OCI-LY7 (cell line): ENCODE measurements at regions not wholly inside any gene's neighbourhood (a gene's known extent, or its start where the extent isn't known, plus 50 kb on each side); places are given as distances from the start of the nearest gene placed in this dataset.

Experiments
- BruUV-seq: library from RNA; stranded (reverse); fragments of 400-500 nt; replicated peaks from 2 replicates; lab custom pipeline; 2021; lab: Mats Ljungman, UMichigan
- CTCF ChIA-PET: fragments of 300-600 bp; sonication (Branson Sonifier 250); formaldehyde crosslinking; loops from one replicate; lab custom pipeline; 2022; ENCODE audit warnings: antibody characterized with exemption; ENCODE audit not compliant: unreplicated experiment; lab: Charles Lee
- POLR2A ChIA-PET: fragments of 300-600 bp; sonication (Branson Sonifier 250); formaldehyde crosslinking; loops from one replicate; lab custom pipeline; 2022; ENCODE audit warnings: antibody characterized with exemption; lab: Charles Lee
- DNase-seq: peaks from one replicate; pipeline ENCODE4 v3.0.0-alpha.2; 2015; ENCODE audit warnings: low spot score
- H2AFZ ChIP-seq: fragments of 200-600 bp; sonication (generic), shearing (Covaris generic); 2 replicates; pipeline ENCODE4 v1.6.1; 2014; ENCODE audit warnings: mild to moderate bottlenecking, antibody characterized with exemption, low read length, moderate library complexity
- H3K27ac ChIP-seq: fragments of 200-600 bp; sonication (generic); 2 replicates; pipeline ENCODE4 v1.5.1; 2014; ENCODE audit warnings: mixed run types, low read depth, mild to moderate bottlenecking, moderate library complexity, low read length, inconsistent platforms; ENCODE audit not compliant: poor library complexity, severe bottlenecking
- H3K36me3 ChIP-seq: fragments of 200-600 bp; sonication (generic); 2 replicates; pipeline ENCODE4 v1.6.1; 2014; ENCODE audit warnings: mild to moderate bottlenecking, antibody characterized with exemption, low read length, moderate library complexity, mixed read lengths; ENCODE audit not compliant: insufficient read depth
- H3K4me1 ChIP-seq: fragments of 200-600 bp; sonication (generic); 2 replicates; pipeline ENCODE4 v1.5.1; 2014; ENCODE audit warnings: mild to moderate bottlenecking, low read length; ENCODE audit not compliant: insufficient read depth, poor library complexity, severe bottlenecking
- H3K4me2 ChIP-seq: fragments of 200-600 bp; sonication (generic); 2 replicates; pipeline ENCODE4 v1.6.1; 2014; ENCODE audit warnings: mild to moderate bottlenecking, low read length
- H3K4me3 ChIP-seq: fragments of 200-600 bp; sonication (generic); 2 replicates; pipeline ENCODE4 v1.5.1; 2014; ENCODE audit warnings: mild to moderate bottlenecking, low read depth, low read length; ENCODE audit not compliant: poor library complexity, severe bottlenecking
- H3K79me2 ChIP-seq: fragments of 200-600 bp; sonication (generic); 2 replicates; pipeline ENCODE4 v1.6.1; 2016; ENCODE audit warnings: low read depth, mild to moderate bottlenecking, low read length, moderate library complexity, mixed read lengths; ENCODE audit not compliant: insufficient read depth
- H3K9me2 ChIP-seq: fragments of 200-600 bp; sonication (generic); 2 replicates; pipeline ENCODE4 v1.6.1; 2016; ENCODE audit warnings: mild to moderate bottlenecking, low read length, mixed read lengths; ENCODE audit not compliant: insufficient read depth
- H3K9me3 ChIP-seq: fragments of 200-600 bp; sonication (generic); 2 replicates; pipeline ENCODE4 v1.6.1; 2014; ENCODE audit warnings: mild to moderate bottlenecking, mixed run types, low read length, mixed read lengths
- H4K20me1 ChIP-seq: fragments of 200-600 bp; sonication (generic); 2 replicates; pipeline ENCODE4 v1.6.1; 2014; ENCODE audit warnings: mild to moderate bottlenecking, antibody characterized with exemption, low read length, moderate library complexity, mixed read lengths; ENCODE audit not compliant: insufficient read depth
- EZH2phosphoT487 ChIP-seq: fragments of 200-600 bp; sonication (generic); IDR thresholded peaks from 2 replicates; pipeline ENCODE4 v1.6.1; 2018; ENCODE audit warnings: low read depth, borderline replicate concordance, mild to moderate bottlenecking, mixed run types, antibody characterized with exemption, low read length, moderate library complexity, mixed read lengths
- intact Hi-C: fragments of 100-400 bp; cut with micrococcal nuclease; formaldehyde crosslinking; loops from one replicate; pipeline ENCODE4 v1.10.0; 2022; ENCODE audit not compliant: unreplicated experiment
- TF ChIP-seq, protein P1 (sequence below): fragments of 200-600 bp; sonication (generic); conservative IDR thresholded peaks from 2 replicates; pipeline ENCODE4 v1.5.1; 2014; ENCODE audit warnings: mild to moderate bottlenecking, antibody characterized with exemption, low read length, moderate library complexity, mixed read lengths

- Histone ChIP-seq H3K4me2 (peak overlapping the region; percentile 77; the same call in 1 of the 2 replicates), H3K9me2 (no peaks in the 10 kb centered on the region), H3K36me3 (no peaks in the 10 kb centered on the region; the same call in 1 of the 2 replicates), H3K9me3 (peaks cover 32% of the 10 kb centered on the region; the same call in 1 of the 2 replicates), H3K27ac (peak overlapping the region; percentile 93), H3K4me3 (no peak overlapping the region), H3K79me2 (no peaks in the 10 kb centered on the region), H2AFZ (peak overlapping the region; percentile 94; the same call in 1 of the 2 replicates), H4K20me1 (no peaks in the 10 kb centered on the region), H3K4me1 (peaks cover 69% of the 10 kb centered on the region)
- no TSS peak for BruUV-seq
- TF ChIP-seq, protein P1, sequence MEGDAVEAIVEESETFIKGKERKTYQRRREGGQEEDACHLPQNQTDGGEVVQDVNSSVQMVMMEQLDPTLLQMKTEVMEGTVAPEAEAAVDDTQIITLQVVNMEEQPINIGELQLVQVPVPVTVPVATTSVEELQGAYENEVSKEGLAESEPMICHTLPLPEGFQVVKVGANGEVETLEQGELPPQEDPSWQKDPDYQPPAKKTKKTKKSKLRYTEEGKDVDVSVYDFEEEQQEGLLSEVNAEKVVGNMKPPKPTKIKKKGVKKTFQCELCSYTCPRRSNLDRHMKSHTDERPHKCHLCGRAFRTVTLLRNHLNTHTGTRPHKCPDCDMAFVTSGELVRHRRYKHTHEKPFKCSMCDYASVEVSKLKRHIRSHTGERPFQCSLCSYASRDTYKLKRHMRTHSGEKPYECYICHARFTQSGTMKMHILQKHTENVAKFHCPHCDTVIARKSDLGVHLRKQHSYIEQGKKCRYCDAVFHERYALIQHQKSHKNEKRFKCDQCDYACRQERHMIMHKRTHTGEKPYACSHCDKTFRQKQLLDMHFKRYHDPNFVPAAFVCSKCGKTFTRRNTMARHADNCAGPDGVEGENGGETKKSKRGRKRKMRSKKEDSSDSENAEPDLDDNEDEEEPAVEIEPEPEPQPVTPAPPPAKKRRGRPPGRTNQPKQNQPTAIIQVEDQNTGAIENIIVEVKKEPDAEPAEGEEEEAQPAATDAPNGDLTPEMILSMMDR = no peak
- no peak for TF ChIP-seq EZH2phosphoT487
- CTCF ChIA-PET = no interaction called here
- intact Hi-C loops = loop anchor here (2.0 to 10.0 kb wide), 3 partner anchors 119 to 653 kb away; no protein-coding TSS in a partner anchor
- POLR2A ChIA-PET = interaction anchor here (0.5 to 1.7 kb wide), 4 partner anchors 8 to 81 kb away, joined by 3 to 6 read pairs (median 4); no protein-coding TSS in a partner anchor
- no peak for DNase-seq
These were observed 182.8 kb upstream of the DLGAP1 start for GRCh38 chr18:4637876-4638275.

DNA sequence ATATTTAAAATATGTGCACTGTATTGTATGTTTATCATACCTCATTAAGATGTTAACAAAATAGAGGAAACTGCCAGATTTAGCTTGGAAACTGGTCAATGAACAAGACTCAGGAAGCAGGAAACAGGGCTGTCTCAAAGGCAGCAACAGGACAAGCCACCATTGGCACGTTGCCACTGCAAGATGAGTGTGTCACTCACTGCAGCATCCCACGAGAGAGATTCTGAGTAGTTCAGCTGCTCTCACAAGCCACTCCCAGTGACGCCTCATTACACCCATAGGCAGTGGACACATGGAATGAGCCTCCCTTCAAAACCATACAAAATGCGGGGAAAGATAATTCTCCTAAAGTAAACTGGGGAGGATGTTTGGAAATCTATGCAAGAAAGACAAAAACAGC lies 181.9 kb upstream of the DLGAP1 start:
- Histone ChIP-seq H2AFZ (peak overlapping the region; percentile 94), H4K20me1 (no peaks in the 10 kb centered on the region), H3K27ac (peak overlapping the region; percentile 93), H3K36me3 (no peaks in the 10 kb centered on the region; the same call in 1 of the 2 replicates), H3K4me2 (peak overlapping the region; percentile 42), H3K4me1 (peaks cover 60% of the 10 kb centered on the region), H3K79me2 (no peaks in the 10 kb centered on the region), H3K9me2 (no peaks in the 10 kb centered on the region), H3K9me3 (peaks cover 32% of the 10 kb centered on the region; the same call in 1 of the 2 replicates), H3K4me3 (no peak overlapping the region)
- intact Hi-C loops = loop anchor here (10.0 kb wide), 1 partner anchor 388 kb away; no protein-coding TSS in a partner anchor
- TF ChIP-seq EZH2phosphoT487 = no peak
- TF ChIP-seq, protein P1 = no peak
- BruUV-seq = no TSS peak
- ChIA-PET POLR2A (no interaction called here), CTCF (no interaction called here)
- DNase-seq = peak; percentile 53

DNA sequence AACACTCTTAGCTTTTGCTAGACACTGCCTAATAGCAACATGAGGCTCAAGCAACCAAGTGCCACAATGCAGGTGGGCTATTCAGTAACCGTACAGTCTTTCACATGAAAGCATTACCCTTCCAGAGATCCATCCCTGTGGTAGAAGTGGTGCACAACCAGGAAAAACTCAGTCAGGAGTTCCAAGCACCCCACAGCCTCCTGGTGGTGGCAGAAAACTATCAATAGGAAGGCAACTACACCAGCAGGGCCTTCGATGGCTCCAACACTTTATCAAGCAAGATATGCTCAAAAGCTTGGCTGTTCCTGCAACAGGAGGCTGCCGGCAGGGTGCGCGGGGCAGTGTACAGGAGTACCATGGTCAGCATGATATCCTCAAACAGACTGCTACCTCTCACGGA lies 176.1 kb upstream of the DLGAP1 start:
- Histone ChIP-seq H3K27ac (no peak overlapping the region), H3K4me3 (no peak overlapping the region), H3K4me1 (peaks cover 3% of the 10 kb centered on the region), H4K20me1 (no peaks in the 10 kb centered on the region), H3K4me2 (no peak overlapping the region), H3K9me3 (peaks cover 12% of the 10 kb centered on the region; the same call in 1 of the 2 replicates), H3K79me2 (no peaks in the 10 kb centered on the region), H3K9me2 (no peaks in the 10 kb centered on the region), H3K36me3 (no peaks in the 10 kb centered on the region; the same call in 1 of the 2 replicates), H2AFZ (0 out of 2 replicates have a peak overlapping the region, but pooled peaks have one; percentile 0)
- ChIA-PET CTCF (no interaction called here), POLR2A (interaction anchor here (3.2 kb wide), 1 partner anchor 9 kb away, joined by 12 read pairs; no protein-coding TSS in a partner anchor)
- no peak for DNase-seq
- TF ChIP-seq, protein P1 = no peak
- no peak for TF ChIP-seq EZH2phosphoT487
- intact Hi-C loops = loop anchor here (10.0 kb wide), 1 partner anchor 394 kb away; no protein-coding TSS in a partner anchor
- BruUV-seq = no TSS peak
